Neural cell (in vitro differentiated cells): ENCODE measurements at regions not wholly inside any gene's neighbourhood (a gene's known extent, or its start where the extent isn't known, plus 50 kb on each side); places are given as distances from the start of the nearest gene placed in this dataset.

Experiments
- CTCF ChIP-seq: fragments of 450-650 bp; IDR thresholded peaks from 2 replicates; pipeline ENCODE4 v1.5.1; 2014; ENCODE audit warnings: antibody characterized with exemption, mild to moderate bottlenecking, moderate library complexity; ENCODE audit not compliant: poor library complexity, severe bottlenecking
- EZH2 ChIP-seq: fragments of 200-600, 300-800 bp; shearing (Covaris generic), sonication (generic); IDR thresholded peaks from 2 replicates; pipeline ENCODE4 v1.6.1; 2014; ENCODE audit warnings: antibody characterized with exemption, low read length, borderline replicate concordance, mild to moderate bottlenecking; ENCODE audit not compliant: insufficient read depth, poor library complexity, severe bottlenecking
- POLR2AphosphoS5 ChIP-seq: IDR thresholded peaks from 2 replicates; pipeline ENCODE4 v1.6.1; 2012
- REST ChIP-seq: IDR thresholded peaks from 2 replicates; pipeline ENCODE4 v1.6.1; 2012; ENCODE audit warnings: borderline replicate concordance
- TAF1 ChIP-seq: IDR thresholded peaks from 2 replicates; pipeline ENCODE4 v1.6.1; 2012; ENCODE audit warnings: low read depth

GRCh38 chr9:99479929-99480328 is 257.8 kb downstream of the SEC61B start:
- no peak for TF ChIP-seq CTCF
- TF ChIP-seq REST = no peak
- no peak for TF ChIP-seq EZH2
- TF ChIP-seq POLR2AphosphoS5 = no peak
- no peak for TF ChIP-seq TAF1
